ENCODE measurements at regions not wholly inside any gene's neighbourhood (a gene's known extent, or its start where the extent isn't known, plus 50 kb on each side); places are given as distances from the start of the nearest gene placed in this dataset.
"Not testable (repeated sequence)": the region's sequence is repeated elsewhere in the genome, so short reads cannot be mapped to it uniquely, and the experiment has no call there.

DNA sequence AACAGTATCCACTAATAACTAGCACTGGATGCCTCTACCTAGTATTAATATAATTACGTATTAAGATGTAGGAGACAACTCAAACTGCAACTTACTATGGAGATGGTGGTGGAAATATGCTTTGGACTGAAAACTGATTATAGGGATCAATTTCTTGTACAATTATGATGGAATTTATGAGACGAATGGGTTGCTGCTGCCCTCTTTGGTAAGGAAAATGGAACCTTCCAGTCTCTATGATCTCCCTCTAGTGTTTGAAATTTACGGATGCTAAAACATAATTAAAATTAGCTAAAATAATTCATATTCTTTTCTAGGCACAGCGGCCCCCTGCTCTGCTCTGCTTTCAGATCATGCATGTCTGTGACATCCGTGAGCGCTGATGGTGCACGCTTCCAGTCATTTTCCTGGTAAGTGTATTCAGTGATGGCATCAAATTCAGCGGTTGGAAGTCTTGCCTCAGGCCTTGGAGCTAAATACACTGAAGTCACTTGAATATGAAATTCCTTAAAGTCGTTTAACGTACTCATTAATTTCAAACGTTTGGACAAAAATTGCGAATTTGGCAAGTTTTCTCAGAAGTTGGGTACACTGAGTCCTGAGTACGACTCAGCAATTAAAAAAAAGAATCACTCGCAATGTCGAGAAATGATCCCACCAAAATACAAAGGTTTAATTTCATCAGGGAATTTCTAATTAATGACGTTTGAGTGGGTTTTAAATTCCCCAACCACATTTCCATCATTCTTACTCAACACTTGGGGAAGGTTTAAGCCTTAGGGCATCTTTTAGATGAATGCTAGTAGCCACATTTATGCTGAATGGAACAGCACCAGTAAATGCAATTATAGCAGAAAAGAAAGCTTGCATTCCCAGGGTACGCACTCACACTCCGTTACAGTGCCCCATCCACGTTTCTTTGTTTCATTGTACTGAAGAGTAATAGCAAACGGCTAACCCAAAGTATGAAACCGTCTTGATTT, 132.6 kb downstream of the NR2F2 start:
- DNase-seq: no peak
- Mint-ChIP-seq H3K36me3 (no peaks in the 10 kb centered on the region), H3K9me3 (peaks cover 0 to 7% (median 0%) of the 10 kb centered on the region in 6 donors), H3K4me1 (no peaks in the 10 kb centered on the region), H3K4me3 (no peak overlapping the region), H3K27me3 (ENCODE audit: low read depth in 3 of 3) (peaks cover 3 to 6% (median 4%) of the 10 kb centered on the region in 3 donors), H3K27ac (no peak overlapping the region)

DNA sequence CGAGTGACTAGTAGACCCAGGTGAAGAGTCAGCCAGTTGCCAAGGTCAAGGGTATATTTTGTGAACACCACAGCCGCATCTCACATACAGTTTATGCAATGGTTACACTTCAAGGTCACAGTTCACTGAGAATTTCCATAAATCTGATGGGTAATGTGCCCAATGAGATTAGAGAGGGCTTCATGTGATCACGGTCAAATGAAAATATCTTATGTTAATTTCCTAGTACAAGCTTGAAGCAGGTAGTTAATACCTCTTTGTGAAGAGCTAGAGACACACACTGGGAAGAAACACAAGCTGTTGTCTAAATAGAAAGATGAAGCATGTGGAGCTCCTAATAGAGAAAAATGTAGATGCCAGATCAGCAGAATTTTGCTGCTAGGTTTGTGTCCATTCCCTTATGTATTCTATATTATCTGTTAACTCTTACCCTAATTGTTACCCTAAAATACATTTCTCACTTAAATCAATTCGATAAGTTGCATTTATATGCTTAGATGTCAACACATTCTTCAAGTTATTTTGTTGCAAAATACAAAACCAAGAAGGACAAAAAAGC, 136.0 kb downstream of the NR2F2 start:
- no peak overlapping the region for H3K4me3 Mint-ChIP-seq
- H3K36me3 Mint-ChIP-seq: no peaks in the 10 kb centered on the region
- no peaks in the 10 kb centered on the region for H3K4me1 Mint-ChIP-seq

DNA sequence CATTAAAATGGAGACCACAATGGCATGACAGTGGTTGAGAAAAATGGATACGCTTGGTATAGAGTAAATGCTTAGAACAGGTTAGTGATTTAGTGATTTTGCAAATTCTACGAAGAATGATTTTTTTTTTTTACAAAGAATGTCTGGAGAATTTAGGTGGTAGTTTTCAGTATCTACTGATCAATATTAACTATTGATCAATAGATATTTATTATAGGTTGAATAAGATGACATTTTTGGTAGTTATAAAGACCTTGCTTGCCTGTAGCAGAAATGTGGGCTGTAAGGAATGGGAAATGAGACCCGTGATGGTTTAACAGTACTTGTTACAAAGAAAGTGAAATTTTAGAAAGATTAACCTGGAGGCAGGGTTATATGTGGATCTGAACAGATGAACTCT, 137.5 kb downstream of the NR2F2 start:
- no peak overlapping the region for H3K4me3 Mint-ChIP-seq
- no peaks in the 10 kb centered on the region for H3K9me3 Mint-ChIP-seq
- H3K4me1 Mint-ChIP-seq: no peaks in the 10 kb centered on the region
- H3K27me3 Mint-ChIP-seq (ENCODE audit: low read depth in 3 of 3): peaks cover 3 to 7% (median 6%) of the 10 kb centered on the region in 3 donors
- no peak for DNase-seq
- no peaks in the 10 kb centered on the region for H3K36me3 Mint-ChIP-seq
- no peak overlapping the region for H3K27ac Mint-ChIP-seq

More for the DNA sequence above, 136.0 kb downstream of the NR2F2 start:
- Mint-ChIP-seq H3K27ac (no peak overlapping the region), H3K9me3 (no peaks in the 10 kb centered on the region), H3K27me3 (ENCODE audit: low read depth in 3 of 3) (peaks cover 2 to 7% (median 3%) of the 10 kb centered on the region in 3 donors)
- DNase-seq: no peak

DNA sequence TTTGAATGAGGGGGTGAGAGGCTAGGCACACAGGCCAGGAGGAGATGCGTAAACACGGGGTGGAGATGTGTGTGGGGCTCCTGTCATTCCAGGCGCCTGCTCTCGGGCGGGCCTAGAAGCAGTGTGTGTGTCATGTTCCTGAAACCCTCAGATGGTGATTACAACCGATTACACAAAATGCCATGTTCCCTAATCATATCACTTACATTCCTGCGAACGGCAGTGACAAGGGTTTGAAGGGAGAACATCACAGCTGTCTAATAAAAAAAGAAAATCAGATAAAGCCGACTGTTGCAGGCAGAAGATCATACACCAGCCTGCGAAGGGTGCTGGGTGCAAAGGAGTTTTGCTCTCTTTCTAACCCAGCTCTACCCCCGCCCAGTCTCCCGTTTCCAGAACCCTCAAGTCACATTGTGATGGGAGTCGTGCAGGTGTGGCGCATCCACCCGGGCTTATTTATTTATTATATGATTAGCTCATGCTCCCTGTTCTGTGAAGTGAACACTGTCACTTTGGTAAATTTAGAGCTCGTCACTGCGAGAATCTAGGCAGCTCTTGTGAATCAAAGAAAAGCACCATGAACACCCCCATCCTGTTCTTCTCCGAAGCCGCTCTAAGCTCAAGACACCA, 140.3 kb downstream of the NR2F2 start:
- Mint-ChIP-seq H3K9me3 (no peaks in the 10 kb centered on the region), H3K36me3 (no peaks in the 10 kb centered on the region), H3K27me3 (ENCODE audit: low read depth in 3 of 3) (peaks cover 2 to 4% (median 3%) of the 10 kb centered on the region in 3 donors), H3K27ac (no peak overlapping the region), H3K4me3 (no peak overlapping the region), H3K4me1 (no peaks in the 10 kb centered on the region)
- DNase-seq: no peak

DNA sequence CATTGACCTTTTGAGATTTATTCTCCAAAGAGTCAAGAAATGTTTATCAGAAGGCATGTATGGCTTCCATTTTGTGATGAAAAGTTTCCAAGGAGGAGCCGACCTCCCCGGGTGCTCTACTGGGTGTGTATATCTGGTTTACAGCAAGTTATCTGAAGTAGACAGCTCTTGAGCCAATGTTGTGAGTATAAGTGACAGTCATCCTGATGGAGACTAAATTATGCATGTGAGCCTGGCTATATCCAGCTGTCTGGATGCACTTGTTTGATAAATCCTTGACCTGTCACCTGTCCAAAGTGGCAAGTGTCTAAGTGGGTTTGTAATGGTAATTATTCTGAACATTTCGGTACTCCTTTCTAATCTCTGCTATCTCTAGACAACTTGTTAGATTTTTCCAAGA, 142.2 kb downstream of the NR2F2 start:
- DNase-seq: no peak
- H3K27ac Mint-ChIP-seq: no peak overlapping the region
- H3K4me3 Mint-ChIP-seq: no peak overlapping the region
- no peaks in the 10 kb centered on the region for H3K9me3 Mint-ChIP-seq
- H3K27me3 Mint-ChIP-seq (ENCODE audit: low read depth in 3 of 3): peaks cover 2 to 4% (median 4%) of the 10 kb centered on the region in 3 donors
- no peaks in the 10 kb centered on the region for H3K4me1 Mint-ChIP-seq
- H3K36me3 Mint-ChIP-seq: no peaks in the 10 kb centered on the region

DNA sequence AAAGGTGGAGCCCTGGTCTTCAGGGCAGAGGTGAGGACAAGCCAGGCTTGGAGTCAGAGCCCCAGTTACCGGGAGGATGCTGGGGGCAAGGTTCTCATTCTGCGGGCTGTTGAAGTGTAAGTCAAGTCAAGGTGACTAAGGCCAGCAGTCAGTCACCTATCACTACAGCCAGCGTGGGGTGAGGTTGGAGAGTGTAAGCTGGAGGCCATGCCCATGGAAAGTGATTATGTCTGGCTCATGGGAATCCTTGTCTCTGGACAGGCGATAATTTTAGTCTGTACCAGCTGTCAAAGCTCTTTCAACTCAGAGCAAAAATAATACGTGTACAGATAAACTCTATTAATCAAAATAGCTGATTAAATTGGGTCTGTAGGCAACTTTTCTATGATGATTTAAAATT, 143.1 kb downstream of the NR2F2 start:
- H3K27ac Mint-ChIP-seq: no peak overlapping the region
- no peak overlapping the region for H3K4me3 Mint-ChIP-seq
- no peaks in the 10 kb centered on the region for H3K36me3 Mint-ChIP-seq
- H3K27me3 Mint-ChIP-seq (ENCODE audit: low read depth in 3 of 3): peaks cover 0 to 4% (median 2%) of the 10 kb centered on the region in 3 donors
- no peak for DNase-seq
- no peaks in the 10 kb centered on the region for H3K4me1 Mint-ChIP-seq
- H3K9me3 Mint-ChIP-seq: no peaks in the 10 kb centered on the region

DNA sequence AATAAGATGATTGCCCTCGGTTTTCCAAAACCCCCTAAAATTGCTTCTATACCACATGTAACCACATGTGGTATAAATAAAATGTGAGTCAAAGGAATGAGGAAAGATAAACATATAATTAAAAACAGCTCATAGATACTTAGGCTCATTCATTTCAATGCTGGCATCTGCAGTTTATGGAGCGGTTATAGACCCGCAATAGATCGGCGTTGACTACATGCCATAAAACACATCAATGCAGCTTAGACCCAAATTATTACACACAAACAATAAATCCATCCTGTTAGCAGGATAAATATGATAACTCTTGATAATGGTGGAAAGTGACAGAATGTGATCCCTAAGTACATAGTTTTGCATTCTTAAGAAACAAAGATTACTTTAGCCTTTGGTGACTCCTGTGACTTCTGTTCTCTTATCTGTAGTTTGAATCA, 143.7 kb downstream of the NR2F2 start:
- H3K4me1 Mint-ChIP-seq: no peaks in the 10 kb centered on the region
- no peak overlapping the region for H3K4me3 Mint-ChIP-seq
- peaks cover 0 to under 1% (median 0%) of the 10 kb centered on the region in 6 donors for H3K9me3 Mint-ChIP-seq
- no peak for DNase-seq
- no peak overlapping the region for H3K27ac Mint-ChIP-seq
- H3K27me3 Mint-ChIP-seq (ENCODE audit: low read depth in 3 of 3): peaks cover 0 to 4% (median 2%) of the 10 kb centered on the region in 3 donors
- H3K36me3 Mint-ChIP-seq: no peaks in the 10 kb centered on the region

DNA sequence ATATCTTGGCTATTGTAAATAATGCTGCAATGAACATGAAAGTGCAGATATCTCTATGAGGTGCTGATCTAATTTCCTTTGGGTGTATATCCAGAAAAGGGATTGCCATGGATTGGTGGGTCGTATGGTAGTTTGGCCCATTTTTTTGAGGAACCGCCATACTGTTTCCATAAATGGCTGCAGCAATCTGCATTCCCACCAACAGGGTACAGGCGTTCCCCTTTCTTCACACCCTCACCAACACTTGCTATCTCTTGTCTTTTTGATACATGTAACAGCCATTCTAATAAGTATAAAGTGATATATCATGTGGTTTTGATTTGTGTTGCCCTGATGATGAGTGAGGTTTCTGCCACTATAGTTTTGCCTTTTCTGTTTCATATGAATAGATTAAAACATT, 146.7 kb downstream of the NR2F2 start:
- Mint-ChIP-seq H3K27me3 (ENCODE audit: low read depth in 3 of 3) (peaks cover 0 to 5% (median 0%) of the 10 kb centered on the region in 3 donors), H3K9me3 (peaks cover 0 to 1% (median 0%) of the 10 kb centered on the region in 6 donors), H3K36me3 (no peaks in the 10 kb centered on the region), H3K27ac (no peak overlapping the region), H3K4me3 (no peak overlapping the region), H3K4me1 (no peaks in the 10 kb centered on the region)
- DNase-seq: no peak

DNA sequence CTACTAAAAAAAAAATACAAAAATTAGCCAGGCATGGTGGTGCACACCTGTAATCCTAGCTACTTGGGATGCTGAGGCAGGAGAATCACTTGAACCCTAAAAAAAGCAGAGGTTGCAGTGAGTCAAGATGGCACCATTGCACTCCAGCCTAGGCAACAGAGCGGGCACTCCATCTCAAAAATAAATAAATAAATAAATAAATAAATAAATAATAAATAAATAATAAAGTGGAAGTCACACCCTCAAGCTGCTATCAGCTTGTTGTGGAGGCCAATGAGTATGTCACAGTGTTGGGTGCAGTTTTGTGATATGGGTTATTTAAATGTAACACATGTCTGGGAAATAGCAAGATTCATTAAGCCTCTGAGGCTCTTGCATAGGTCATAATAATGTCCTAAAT, 153.9 kb downstream of the NR2F2 start:
- not testable (repeated sequence) for DNase-seq; H3K27ac Mint-ChIP-seq; H3K36me3 Mint-ChIP-seq; H3K27me3 Mint-ChIP-seq (ENCODE audit: low read depth in 3 of 3); H3K4me1 Mint-ChIP-seq; H3K9me3 Mint-ChIP-seq; H3K4me3 Mint-ChIP-seq

DNA sequence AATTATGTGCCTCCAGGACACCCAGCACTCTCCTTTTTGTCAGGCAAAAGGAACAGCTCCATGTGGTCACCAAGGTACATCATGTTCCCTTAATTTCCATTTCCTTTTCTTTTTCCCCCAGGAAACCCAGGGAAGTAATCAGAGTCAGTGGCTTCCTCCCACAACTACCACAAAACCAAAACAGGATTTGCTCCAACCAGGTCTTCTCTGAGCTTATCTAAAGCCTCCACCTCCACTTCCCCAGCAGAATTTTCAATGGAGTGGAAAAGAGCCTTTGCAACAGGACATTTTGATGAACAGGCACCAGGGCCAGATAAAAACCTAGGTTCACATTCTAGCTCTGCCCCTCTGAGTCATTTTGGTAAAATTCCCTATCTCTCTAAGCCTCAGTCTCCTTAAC, 154.3 kb downstream of the NR2F2 start:
- Mint-ChIP-seq H3K36me3 (no peaks in the 10 kb centered on the region), H3K4me3 (no peak overlapping the region), H3K9me3 (no peaks in the 10 kb centered on the region), H3K27ac (no peak overlapping the region), H3K27me3 (ENCODE audit: low read depth in 3 of 3) (peaks cover 0 to 2% (median 2%) of the 10 kb centered on the region in 3 donors), H3K4me1 (no peaks in the 10 kb centered on the region)
- DNase-seq: no peak

DNA sequence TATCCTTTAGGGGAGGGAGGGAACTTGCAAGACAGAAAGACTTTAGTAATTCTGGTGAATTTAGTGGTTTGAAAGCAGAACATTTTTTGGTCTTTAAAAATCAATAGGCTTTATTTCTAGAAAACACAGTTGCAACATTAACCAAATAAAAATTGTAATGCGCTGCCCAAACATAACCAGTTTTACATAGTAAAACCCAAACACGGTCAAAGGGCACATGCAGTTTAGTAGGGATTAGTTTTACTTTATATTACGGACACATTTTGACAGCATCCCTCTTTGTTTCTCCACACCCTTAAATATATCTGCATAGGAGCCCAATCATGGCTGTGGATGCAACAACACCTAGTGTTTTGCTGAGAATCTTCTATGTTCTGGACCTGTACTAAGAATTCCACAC, 156.7 kb downstream of the NR2F2 start:
- no peak overlapping the region for H3K4me3 Mint-ChIP-seq
- H3K27ac Mint-ChIP-seq: no peak overlapping the region
- no peaks in the 10 kb centered on the region for H3K9me3 Mint-ChIP-seq
- no peaks in the 10 kb centered on the region for H3K4me1 Mint-ChIP-seq
- H3K27me3 Mint-ChIP-seq (ENCODE audit: low read depth in 3 of 3): peaks cover 0 to 7% (median 2%) of the 10 kb centered on the region in 3 donors
- DNase-seq: no peak
- H3K36me3 Mint-ChIP-seq: no peaks in the 10 kb centered on the region

DNA sequence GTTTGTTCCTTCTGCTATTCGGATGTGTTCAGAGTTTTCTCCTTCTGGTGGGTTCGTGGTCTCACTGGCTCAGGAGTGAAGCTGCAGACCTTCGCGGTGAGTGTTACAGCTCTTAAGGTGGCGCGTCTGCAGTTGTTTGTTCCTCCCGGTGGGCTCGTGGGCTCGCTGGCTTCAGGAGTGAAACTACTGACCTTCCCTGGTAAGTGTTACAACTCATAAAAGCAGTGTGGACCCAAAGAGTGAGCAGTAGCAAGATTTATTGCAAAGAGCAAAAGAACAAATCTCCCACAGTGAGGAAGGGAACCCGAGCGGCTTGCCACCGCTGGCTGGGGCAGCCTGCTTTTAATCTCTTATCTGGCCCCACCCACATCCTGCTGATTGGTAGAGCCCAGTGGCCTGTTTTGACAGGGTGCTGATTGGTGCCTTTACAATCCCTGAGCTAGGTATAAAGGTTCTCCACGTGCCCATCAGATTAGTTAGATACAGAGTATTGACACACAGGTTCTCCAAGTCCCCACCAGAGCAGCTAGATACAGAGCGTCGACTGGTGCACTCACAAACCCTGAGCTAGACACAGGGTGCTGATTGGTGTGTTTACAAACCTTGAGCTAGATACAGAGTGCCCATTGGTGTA, 160.7 kb downstream of the NR2F2 start:
- not testable (repeated sequence) for H3K36me3 Mint-ChIP-seq; H3K4me1 Mint-ChIP-seq; H3K27me3 Mint-ChIP-seq (ENCODE audit: low read depth in 3 of 3); H3K9me3 Mint-ChIP-seq; DNase-seq
- Mint-ChIP-seq H3K4me3 (peak overlapping the region in 1 of 5 donors; percentile 59), H3K27ac (peak overlapping the region in 1 of 6 donors; percentile 42)

DNA sequence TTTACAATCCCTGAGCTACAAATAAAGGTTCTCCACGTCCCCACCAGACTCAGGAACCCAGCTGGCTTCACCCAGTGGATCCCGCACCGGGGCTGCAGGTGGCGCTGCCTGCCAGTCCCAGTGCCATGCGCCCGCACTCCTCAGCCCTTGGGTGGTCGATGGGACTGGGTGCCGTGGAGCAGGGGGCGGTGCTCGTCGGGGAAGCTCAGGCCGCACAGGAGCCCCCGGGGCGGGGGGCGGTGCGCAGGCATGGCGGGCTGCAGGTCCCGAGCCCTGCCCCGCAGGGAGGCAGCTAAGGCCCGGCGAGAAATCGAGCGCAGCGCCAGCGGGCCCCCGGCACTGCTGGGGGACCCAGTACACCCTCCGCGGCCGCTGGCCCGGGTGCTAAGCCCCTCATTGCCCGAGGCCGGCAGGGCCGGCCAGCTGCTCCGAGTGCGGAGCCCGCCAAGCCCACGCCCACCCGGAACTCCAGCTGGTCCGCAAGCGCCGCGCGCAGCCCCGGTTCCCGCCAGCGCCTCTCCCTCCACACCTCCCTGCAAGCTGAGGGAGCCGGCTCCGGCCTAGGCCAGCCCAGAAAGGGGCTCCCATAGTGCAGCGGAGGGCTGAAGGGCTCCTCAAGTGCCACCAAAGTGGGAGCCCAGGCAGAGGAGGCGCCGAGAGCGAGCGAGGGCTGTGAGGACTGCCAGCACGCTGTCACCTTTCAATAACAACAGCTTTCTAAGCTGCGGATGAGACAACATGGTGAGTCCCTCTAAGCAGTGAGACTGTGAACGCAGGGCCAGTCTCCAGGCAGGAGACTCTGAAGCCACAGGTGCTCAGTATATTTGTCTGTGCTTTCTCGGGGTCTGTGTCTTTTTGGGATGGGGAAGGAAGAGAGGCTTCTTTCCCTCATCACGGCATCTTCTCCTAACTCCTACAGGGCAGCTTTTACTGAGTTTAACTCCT, 161.5 kb downstream of the NR2F2 start:
- H3K36me3 Mint-ChIP-seq, H3K27ac Mint-ChIP-seq: not testable (repeated sequence)

More for the DNA sequence above, 161.5 kb downstream of the NR2F2 start:
- not testable (repeated sequence) for H3K4me3 Mint-ChIP-seq, H3K4me1 Mint-ChIP-seq, H3K9me3 Mint-ChIP-seq, DNase-seq
- peaks cover 0 to 10% (median 3%) of the 10 kb centered on the region in 3 donors for H3K27me3 Mint-ChIP-seq (ENCODE audit: low read depth in 3 of 3)

Measured in immature natural killer cell (primary cell).